ENCODE measurements at regions not wholly inside any gene's neighbourhood (a gene's known extent, or its start where the extent isn't known, plus 50 kb on each side); places are given as distances from the start of the nearest gene placed in this dataset.

- TF ChIP-seq ZBTB40 (IDR thresholded peaks at IDR 0.05) (no peak), ZBTB40 (CRISPR knock-in tag; IDR thresholded peaks at IDR 0.05) (no peak), SAP130 (CRISPR knock-in tag; IDR thresholded peaks at IDR 0.05; ENCODE audit: low read depth) (no peak), ZNF451 (CRISPR knock-in tag; IDR thresholded peaks at IDR 0.05) (no peak), U2AF2 (IDR thresholded peaks at IDR 0.05; ENCODE audit: low read depth, low read length) (no peak), CREB1 (IDR thresholded peaks at IDR 0.05) (no peak), CREB1 (CRISPR knock-in tag; IDR thresholded peaks at IDR 0.05) (no peak)
These were observed 1147.1 kb upstream of the TENM4 start (continued) for GRCh38 chr11:80587906-80588305.
